ENCODE measurements at regions not wholly inside any gene's neighbourhood (a gene's known extent, or its start where the extent isn't known, plus 50 kb on each side); places are given as distances from the start of the nearest gene placed in this dataset.

- Histone ChIP-seq H3K36me3 (no peaks in the 10 kb centered on the region), H3K4me3 (no peak overlapping the region), H3K27ac (no peak overlapping the region), H3K4me1 (peaks cover 0 to 14% (median 0%) of the 10 kb centered on the region in 4 donors), H3K9me3 (no peaks in the 10 kb centered on the region), H3K27me3 (no peaks in the 10 kb centered on the region)
- WGBS, 5 donors: 88 to 95% (median 90%) methylated on average over 6 of the region's 6 CpGs
- TF ChIP-seq EP300 (IDR thresholded peaks at IDR 0.05) (no peak), POLR2A (IDR thresholded peaks at IDR 0.05) (no peak), POLR2AphosphoS5 (IDR thresholded peaks at IDR 0.05) (no peak), CTCF (IDR thresholded peaks at IDR 0.05) (no peak)
- DNase-seq: no peak
- intact Hi-C loops (cut with DNase I; ENCODE audit: low total_unique reads): no loop called here
These were observed 69.8 kb upstream of the PPM1B start for GRCh38 chr2:44098891-44099290.

GRCh38 chr2:44100351-44100750 lies 68.3 kb upstream of the PPM1B start:
- intact Hi-C loops (cut with DNase I; ENCODE audit: low total_unique reads): no loop called here
- DNase-seq: peak; percentile 13 to 38
- Histone ChIP-seq H3K36me3 (no peaks in the 10 kb centered on the region), H3K4me3 (no peak overlapping the region), H3K9me3 (no peaks in the 10 kb centered on the region), H3K27ac (no peak overlapping the region), H3K27me3 (no peaks in the 10 kb centered on the region), H3K4me1 (peaks cover 0 to 14% (median 0%) of the 10 kb centered on the region in 4 donors)
- TF ChIP-seq POLR2AphosphoS5 (IDR thresholded peaks at IDR 0.05): peak in 1 of 3 donors; percentile 38
- no peak for TF ChIP-seq POLR2A (IDR thresholded peaks at IDR 0.05)
- no peak for TF ChIP-seq CTCF (IDR thresholded peaks at IDR 0.05)
- WGBS, 5 donors: 33 to 58% (median 44%) methylated on average over 3 of the region's 3 CpGs

GRCh38 chr2:44101246-44101645 lies 67.4 kb upstream of the PPM1B start:
- 56 to 75% (median 58%) methylated on average over 1 of the region's 1 CpG for WGBS, 5 donors
- Histone ChIP-seq H3K27ac (no peak overlapping the region), H3K4me1 (peaks cover 0 to 14% (median 0%) of the 10 kb centered on the region in 4 donors), H3K27me3 (no peaks in the 10 kb centered on the region), H3K4me3 (no peak overlapping the region), H3K36me3 (no peaks in the 10 kb centered on the region), H3K9me3 (no peaks in the 10 kb centered on the region)
- no peak for DNase-seq
- TF ChIP-seq EP300 (IDR thresholded peaks at IDR 0.05) (no peak), CTCF (IDR thresholded peaks at IDR 0.05) (no peak), POLR2AphosphoS5 (IDR thresholded peaks at IDR 0.05) (no peak), POLR2A (IDR thresholded peaks at IDR 0.05) (no peak)
- intact Hi-C loops (cut with DNase I; ENCODE audit: low total_unique reads): no loop called here

- Histone ChIP-seq H3K27me3 (no peaks in the 10 kb centered on the region), H3K4me1 (peaks cover 0 to 14% (median 0%) of the 10 kb centered on the region in 4 donors), H3K36me3 (no peaks in the 10 kb centered on the region), H3K4me3 (no peak overlapping the region), H3K9me3 (no peaks in the 10 kb centered on the region), H3K27ac (no peak overlapping the region)
- intact Hi-C loops (cut with DNase I; ENCODE audit: low total_unique reads): no loop called here
- no peak for TF ChIP-seq POLR2AphosphoS5 (IDR thresholded peaks at IDR 0.05)
- DNase-seq: no peak
- 71 to 79% (median 73%) methylated on average over 8 of the region's 8 CpGs for WGBS, 5 donors
These were observed 65.7 kb upstream of the PPM1B start for GRCh38 chr2:44102790-44103562.

GRCh38 chr2:44103639-44104038 lies 65.0 kb upstream of the PPM1B start:
- Histone ChIP-seq H3K27me3 (no peaks in the 10 kb centered on the region), H3K4me3 (no peak overlapping the region), H3K9me3 (no peaks in the 10 kb centered on the region), H3K4me1 (peaks cover 0 to 14% (median 0%) of the 10 kb centered on the region in 4 donors), H3K36me3 (no peaks in the 10 kb centered on the region), H3K27ac (no peak overlapping the region)
- TF ChIP-seq CTCF (IDR thresholded peaks at IDR 0.05) (no peak), POLR2AphosphoS5 (IDR thresholded peaks at IDR 0.05) (no peak), EP300 (IDR thresholded peaks at IDR 0.05) (no peak), POLR2A (IDR thresholded peaks at IDR 0.05) (no peak)
- WGBS, 5 donors: 89 to 90% (median 89%) methylated on average over 6 of the region's 6 CpGs
- intact Hi-C loops (cut with DNase I; ENCODE audit: low total_unique reads): no loop called here
- no peak for DNase-seq

Measured in stomach (tissue), 8 donors.